Choroid plexus epithelial cell (primary cell): ENCODE measurements at regions not wholly inside any gene's neighbourhood (a gene's known extent, or its start where the extent isn't known, plus 50 kb on each side); places are given as distances from the start of the nearest gene placed in this dataset.

Experiments
- DNase-seq: peaks from one replicate; pipeline ENCODE4 v3.0.0-alpha.2; 2010; ENCODE audit warnings: low read depth
- H3K4me3 ChIP-seq: 2 replicates; pipeline ENCODE4 v1.5.1; 2011; ENCODE audit warnings: low read depth, mild to moderate bottlenecking, control low read depth, low read length, moderate library complexity
- CTCF ChIP-seq: conservative IDR thresholded peaks from 2 replicates; pipeline ENCODE4 v1.5.1; 2011; ENCODE audit warnings: low read depth, mild to moderate bottlenecking, control low read depth, inconsistent platforms, low read length, moderate library complexity

- no peak for TF ChIP-seq CTCF
- peak; percentile 95 for DNase-seq
These were observed 133.8 kb upstream of the NUDT4 start for GRCh38 chr12:93243689-93244513.

GRCh38 chr12:93244514-93245077, 133.1 kb upstream of the NUDT4 start:
- DNase-seq: no peak

More at GRCh38 chr12:93243689-93244513, 133.8 kb upstream of the NUDT4 start:
- no peak overlapping the region for H3K4me3 ChIP-seq

GRCh38 chr12:93245543-93245942, 132.2 kb upstream of the NUDT4 start:
- TF ChIP-seq CTCF: no peak
- no peak overlapping the region for H3K4me3 ChIP-seq
- no peak for DNase-seq

More at GRCh38 chr12:93244514-93245077, 133.1 kb upstream of the NUDT4 start:
- no peak for TF ChIP-seq CTCF
- no peak overlapping the region for H3K4me3 ChIP-seq

- no peak for TF ChIP-seq CTCF
These were observed 130.3 kb upstream of the NUDT4 start for GRCh38 chr12:93247313-93247991.

GRCh38 chr12:93252221-93252620, 125.5 kb upstream of the NUDT4 start:
- TF ChIP-seq CTCF: no peak
- no peak overlapping the region for H3K4me3 ChIP-seq
- DNase-seq: no peak

More at GRCh38 chr12:93247313-93247991, 130.3 kb upstream of the NUDT4 start:
- DNase-seq: peak; percentile 50
- H3K4me3 ChIP-seq: no peak overlapping the region

- DNase-seq: no peak
- H3K4me3 ChIP-seq: no peak overlapping the region
- TF ChIP-seq CTCF: no peak
These were observed 122.8 kb upstream of the NUDT4 start for GRCh38 chr12:93254911-93255310.
